ENCODE measurements at regions not wholly inside any gene's neighbourhood (a gene's known extent, or its start where the extent isn't known, plus 50 kb on each side); places are given as distances from the start of the nearest gene placed in this dataset.

DNA sequence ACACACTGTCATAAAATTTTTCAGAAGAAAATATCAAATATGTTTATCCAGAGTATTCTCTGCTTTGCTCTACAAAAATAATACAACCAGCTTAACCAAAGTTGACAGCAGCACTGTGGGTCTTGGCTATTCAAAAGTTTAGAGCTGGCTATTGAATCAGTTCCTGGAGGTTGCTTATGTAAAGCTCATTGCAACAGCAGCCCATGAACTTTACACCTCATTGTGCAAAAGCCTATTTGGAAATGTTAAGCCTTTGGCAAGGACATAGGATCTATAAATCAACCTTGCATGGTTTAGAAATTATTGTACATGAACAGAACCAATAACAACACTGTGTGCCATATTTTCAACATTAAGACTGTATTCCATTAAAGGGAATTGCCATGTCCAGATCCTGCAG lies 714.9 kb downstream of the ADGRL2 start:
- TF ChIP-seq, protein P1, sequence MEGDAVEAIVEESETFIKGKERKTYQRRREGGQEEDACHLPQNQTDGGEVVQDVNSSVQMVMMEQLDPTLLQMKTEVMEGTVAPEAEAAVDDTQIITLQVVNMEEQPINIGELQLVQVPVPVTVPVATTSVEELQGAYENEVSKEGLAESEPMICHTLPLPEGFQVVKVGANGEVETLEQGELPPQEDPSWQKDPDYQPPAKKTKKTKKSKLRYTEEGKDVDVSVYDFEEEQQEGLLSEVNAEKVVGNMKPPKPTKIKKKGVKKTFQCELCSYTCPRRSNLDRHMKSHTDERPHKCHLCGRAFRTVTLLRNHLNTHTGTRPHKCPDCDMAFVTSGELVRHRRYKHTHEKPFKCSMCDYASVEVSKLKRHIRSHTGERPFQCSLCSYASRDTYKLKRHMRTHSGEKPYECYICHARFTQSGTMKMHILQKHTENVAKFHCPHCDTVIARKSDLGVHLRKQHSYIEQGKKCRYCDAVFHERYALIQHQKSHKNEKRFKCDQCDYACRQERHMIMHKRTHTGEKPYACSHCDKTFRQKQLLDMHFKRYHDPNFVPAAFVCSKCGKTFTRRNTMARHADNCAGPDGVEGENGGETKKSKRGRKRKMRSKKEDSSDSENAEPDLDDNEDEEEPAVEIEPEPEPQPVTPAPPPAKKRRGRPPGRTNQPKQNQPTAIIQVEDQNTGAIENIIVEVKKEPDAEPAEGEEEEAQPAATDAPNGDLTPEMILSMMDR (IDR thresholded peaks at IDR 0.05): no peak
- TF ChIP-seq POLR2A (IDR thresholded peaks at IDR 0.05): no peak

Measured in Peyer's patch (tissue), 4 donors.